KMS-11 (cell line): ENCODE measurements at regions not wholly inside any gene's neighbourhood (a gene's known extent, or its start where the extent isn't known, plus 50 kb on each side); places are given as distances from the start of the nearest gene placed in this dataset.

Experiments
- H2AFZ ChIP-seq: fragments of 200-600 bp; sonication (generic); 2 replicates; pipeline ENCODE4 v1.6.1; 2016; ENCODE audit warnings: antibody characterized with exemption, mixed run types, low read depth
- H3K27ac ChIP-seq: fragments of 200-600 bp; sonication (generic); 2 replicates; pipeline ENCODE4 v1.6.1; 2016; ENCODE audit warnings: mild to moderate bottlenecking, mixed run types
- H3K27me3 ChIP-seq: fragments of 200-600 bp; sonication (generic); 2 replicates; pipeline ENCODE4 v1.6.1; 2017; ENCODE audit warnings: mild to moderate bottlenecking, low read depth, mixed run types, moderate library complexity; ENCODE audit not compliant: insufficient read depth
- H3K36me3 ChIP-seq: fragments of 200-600 bp; sonication (generic); 2 replicates; pipeline ENCODE4 v1.6.1; 2017; ENCODE audit warnings: mild to moderate bottlenecking, mixed run types; ENCODE audit not compliant: insufficient read depth
- H3K4me1 ChIP-seq: fragments of 200-600 bp; sonication (generic); 2 replicates; pipeline ENCODE4 v1.6.1; 2016; ENCODE audit warnings: mild to moderate bottlenecking, low read depth, mixed run types; ENCODE audit not compliant: poor library complexity, severe bottlenecking
- H3K4me2 ChIP-seq: fragments of 200-600 bp; sonication (generic); 2 replicates; pipeline ENCODE4 v1.7.0; 2016; ENCODE audit warnings: mild to moderate bottlenecking, mixed run types
- H3K4me3 ChIP-seq: fragments of 200-600 bp; sonication (generic); IDR thresholded peaks from 2 replicates; pipeline ENCODE4 v1.6.1; 2017; ENCODE audit warnings: low read depth, low read length, mixed read lengths; ENCODE audit not compliant: insufficient read depth
- H3K79me2 ChIP-seq: fragments of 200-600 bp; sonication (generic); 2 replicates; pipeline ENCODE4 v1.6.1; 2016; ENCODE audit warnings: low read depth, mixed run types; ENCODE audit not compliant: insufficient read depth
- H3K9ac ChIP-seq: fragments of 200-600 bp; sonication (generic); 2 replicates; pipeline ENCODE4 v1.6.1; 2016; ENCODE audit warnings: mild to moderate bottlenecking, mixed run types
- H4K20me1 ChIP-seq: fragments of 200-600 bp; sonication (generic); 2 replicates; pipeline ENCODE4 v1.6.1; 2016; ENCODE audit warnings: mild to moderate bottlenecking, mixed run types; ENCODE audit not compliant: insufficient read depth
- TF ChIP-seq, protein P1 (sequence below): fragments of 200-600 bp; sonication (generic); conservative IDR thresholded peaks from 2 replicates; pipeline ENCODE4 v1.6.1; 2017; ENCODE audit warnings: low read depth, mild to moderate bottlenecking, antibody characterized with exemption, low read length, moderate library complexity, mixed read lengths

GRCh38 chr1:58412071-58412580 lies 134.4 kb downstream of the OMA1 start:
- Histone ChIP-seq H3K27me3 (no peaks in the 10 kb centered on the region), H3K4me1 (no peaks in the 10 kb centered on the region), H3K27ac (no peak overlapping the region), H4K20me1 (no peaks in the 10 kb centered on the region), H3K9ac (no peak overlapping the region), H2AFZ (no peak overlapping the region), H3K79me2 (no peaks in the 10 kb centered on the region), H3K4me3 (no peak overlapping the region), H3K36me3 (no peaks in the 10 kb centered on the region), H3K4me2 (no peak overlapping the region)
- TF ChIP-seq, protein P1, sequence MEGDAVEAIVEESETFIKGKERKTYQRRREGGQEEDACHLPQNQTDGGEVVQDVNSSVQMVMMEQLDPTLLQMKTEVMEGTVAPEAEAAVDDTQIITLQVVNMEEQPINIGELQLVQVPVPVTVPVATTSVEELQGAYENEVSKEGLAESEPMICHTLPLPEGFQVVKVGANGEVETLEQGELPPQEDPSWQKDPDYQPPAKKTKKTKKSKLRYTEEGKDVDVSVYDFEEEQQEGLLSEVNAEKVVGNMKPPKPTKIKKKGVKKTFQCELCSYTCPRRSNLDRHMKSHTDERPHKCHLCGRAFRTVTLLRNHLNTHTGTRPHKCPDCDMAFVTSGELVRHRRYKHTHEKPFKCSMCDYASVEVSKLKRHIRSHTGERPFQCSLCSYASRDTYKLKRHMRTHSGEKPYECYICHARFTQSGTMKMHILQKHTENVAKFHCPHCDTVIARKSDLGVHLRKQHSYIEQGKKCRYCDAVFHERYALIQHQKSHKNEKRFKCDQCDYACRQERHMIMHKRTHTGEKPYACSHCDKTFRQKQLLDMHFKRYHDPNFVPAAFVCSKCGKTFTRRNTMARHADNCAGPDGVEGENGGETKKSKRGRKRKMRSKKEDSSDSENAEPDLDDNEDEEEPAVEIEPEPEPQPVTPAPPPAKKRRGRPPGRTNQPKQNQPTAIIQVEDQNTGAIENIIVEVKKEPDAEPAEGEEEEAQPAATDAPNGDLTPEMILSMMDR, result no peak

DNA sequence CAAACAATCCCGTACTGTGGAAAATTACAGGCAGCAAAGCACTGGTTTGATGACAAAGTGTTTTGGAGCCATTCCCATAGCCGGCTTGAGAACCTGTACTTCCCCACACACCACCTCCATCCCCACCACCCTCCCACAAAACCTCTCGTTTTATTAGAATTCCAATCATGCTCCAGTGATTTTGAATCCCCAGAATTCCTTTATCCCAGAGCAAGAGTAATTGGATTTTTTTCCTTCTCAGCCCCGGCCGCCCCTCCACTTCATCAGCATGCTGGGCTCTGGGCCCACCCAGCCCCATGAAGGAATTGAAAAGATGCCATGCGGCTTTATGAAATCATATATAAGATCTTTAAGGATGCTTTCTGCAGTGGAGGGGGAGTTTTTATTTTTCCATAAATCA lies 136.6 kb downstream of the OMA1 start:
- H3K27me3 ChIP-seq, result no peaks in the 10 kb centered on the region
- H3K36me3 ChIP-seq, result no peaks in the 10 kb centered on the region
- no peaks in the 10 kb centered on the region for H3K4me1 ChIP-seq
- H3K4me3 ChIP-seq, result no peak overlapping the region
- H4K20me1 ChIP-seq, result no peaks in the 10 kb centered on the region
- TF ChIP-seq, protein P1, result no peak
- H3K27ac ChIP-seq, result no peak overlapping the region
- no peak overlapping the region for H3K9ac ChIP-seq
- no peak overlapping the region for H3K4me2 ChIP-seq
- H3K79me2 ChIP-seq, result no peaks in the 10 kb centered on the region
- H2AFZ ChIP-seq, result no peak overlapping the region

- H3K4me3 ChIP-seq, result no peak overlapping the region
- H3K36me3 ChIP-seq, result no peaks in the 10 kb centered on the region
- H3K9ac ChIP-seq, result no peak overlapping the region
- no peak overlapping the region for H3K4me2 ChIP-seq
- no peaks in the 10 kb centered on the region for H3K27me3 ChIP-seq
- H3K27ac ChIP-seq, result no peak overlapping the region
- H4K20me1 ChIP-seq, result no peaks in the 10 kb centered on the region
- no peaks in the 10 kb centered on the region for H3K4me1 ChIP-seq
- no peak overlapping the region for H2AFZ ChIP-seq
- TF ChIP-seq, protein P1, result no peak
- no peaks in the 10 kb centered on the region for H3K79me2 ChIP-seq
Observed at GRCh38 chr1:58409336-58409735, 137.2 kb downstream of the OMA1 start.

DNA sequence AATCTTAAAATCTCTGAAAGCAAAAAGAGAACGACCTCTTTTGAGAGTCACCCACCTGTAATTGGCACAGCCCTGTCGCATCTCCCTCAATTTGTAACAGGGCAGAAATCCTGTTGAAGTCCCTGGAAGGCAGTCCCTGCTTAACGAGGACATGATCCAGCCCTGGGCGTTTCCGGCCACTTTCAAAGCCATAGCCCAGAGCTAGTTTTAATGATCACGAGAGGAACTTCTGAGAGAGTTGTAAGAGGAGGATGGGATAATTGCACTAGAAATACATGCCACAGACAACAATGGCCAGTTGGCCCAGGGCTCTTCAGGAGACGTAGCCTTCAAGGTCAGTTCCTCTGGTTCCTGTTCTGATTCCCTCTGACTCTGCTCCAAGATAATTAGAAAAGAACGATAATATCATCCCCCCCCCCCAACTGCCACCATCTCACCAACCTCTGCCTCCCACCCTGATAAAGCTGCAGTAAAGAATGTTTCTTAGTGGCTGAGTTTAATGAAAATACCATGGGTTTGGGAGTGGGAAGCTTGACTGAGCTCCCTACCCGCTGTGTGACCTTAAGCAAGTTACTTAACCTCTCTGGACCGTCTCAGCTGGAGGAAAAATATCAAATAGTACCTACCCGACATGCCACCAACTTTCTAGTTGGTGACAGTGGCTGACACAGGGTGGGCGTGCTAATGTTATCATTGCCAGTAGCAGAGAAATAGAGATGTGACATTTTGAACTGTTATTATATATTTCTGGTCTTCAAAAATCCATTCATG lies 140.0 kb downstream of the OMA1 start:
- Histone ChIP-seq H3K4me1 (no peaks in the 10 kb centered on the region), H3K4me3 (no peak overlapping the region), H3K27me3 (no peaks in the 10 kb centered on the region), H3K36me3 (no peaks in the 10 kb centered on the region), H3K79me2 (no peaks in the 10 kb centered on the region), H3K9ac (no peak overlapping the region), H2AFZ (no peak overlapping the region), H3K4me2 (no peak overlapping the region), H3K27ac (no peak overlapping the region), H4K20me1 (no peaks in the 10 kb centered on the region)
- TF ChIP-seq, protein P1, result no peak
